Heart right ventricle (tissue), 16 donors: ENCODE measurements at regions not wholly inside any gene's neighbourhood (a gene's known extent, or its start where the extent isn't known, plus 50 kb on each side); places are given as distances from the start of the nearest gene placed in this dataset.

Experiments used
- ATAC-seq, 8 donors: fragments of 200-7000 bp; cut with Tn5 transposase; one replicate each; pipeline ENCODE4 v1.9.1; 2020; ENCODE audit warnings: mild to moderate bottlenecking in 8 of 8, moderate library complexity in 8 of 8, moderate number of reproducible peaks in 1 of 8
- DNase-seq, 2 donors: peaks; one replicate each; pipeline ENCODE4 v3.0.0-alpha.2; 2020
- H3K27ac ChIP-seq, 10 donors: fragments of 200-600 bp; sonication (generic) in 2 of 10; one replicate each; pipeline versions ENCODE4 v1.5.0 to v1.8.0; 2020 to 2022; ENCODE audit warnings: mild to moderate bottlenecking in 3 of 10
- H3K27me3 ChIP-seq, 7 donors: fragments of 200-600 bp; one replicate each; pipeline ENCODE4 v1.8.0; 2021 to 2022; ENCODE audit warnings: mild to moderate bottlenecking in 2 of 7
- H3K36me3 ChIP-seq, 9 donors: fragments of 200-600 bp; sonication (generic) in 1 of 9; one replicate each; pipeline versions ENCODE4 v1.5.0 to v1.8.0; 2020 to 2022; ENCODE audit warnings: mild to moderate bottlenecking in 2 of 9
- H3K4me1 ChIP-seq, 9 donors: fragments of 200-600 bp; sonication (generic) in 1 of 9; one replicate each; pipeline versions ENCODE4 v1.5.0 to v1.8.0; 2020 to 2022; ENCODE audit warnings: mild to moderate bottlenecking in 4 of 9
- H3K4me3 ChIP-seq, 10 donors: fragments of 200-600 bp; sonication (generic) in 2 of 10; one replicate each; pipeline versions ENCODE4 v1.5.0 to v1.8.0; 2020 to 2022; ENCODE audit warnings: mild to moderate bottlenecking in 7 of 10, moderate library complexity in 2 of 10
- H3K9me3 ChIP-seq, 11 donors: fragments of 200-600 bp in 10 of 11; sonication (generic) in 2 of 11; one replicate each; pipeline versions ENCODE4 v1.5.0 to v1.8.0; 2013 to 2022; ENCODE audit warnings: mild to moderate bottlenecking in 2 of 11, control low read depth in 1 of 11, moderate library complexity in 1 of 11
- CTCF ChIP-seq, 9 donors: fragments of 200-600 bp; sonication (generic) in 2 of 9; IDR thresholded peaks; one replicate each; pipeline versions ENCODE4 v1.5.0 to v1.8.0; 2021 to 2022; ENCODE audit warnings: antibody characterized with exemption in 9 of 9, mild to moderate bottlenecking in 5 of 9, moderate library complexity in 1 of 9
- WGBS, 2 donors: extraction: QIAGEN DNeasy Blood & Tissue Kit; methylation state at CpG; one replicate each; pipeline ENCODE4 v1.1.7; 2013; ENCODE audit warnings: inconsistent platforms in 1 of 2; 5-methylcytosine and 5-hydroxymethylcytosine counted together
- intact Hi-C, 10 donors: fragments of 100-400 bp; cut with DNase I; formaldehyde crosslinking; loops; one replicate each; pipeline versions ENCODE4 v1.11.1 to v1.14.2; 2022
- donor health status: Arrhythmogenic right ventricular cardiomyopathy.
- donor health status: ischemic (EF 13 %, LVEDD 7.1; RV severe dilation, severe dysfunction).
- donor health status: healthy with polysubstance abuse.
- donor health status: DM: no; HTN: yes; CAD: no.
- donor health status: DM: no; HTN: no; CAD: no.
- donor health status: ischemic (EF 25% LVEDD 6.9; RV normal size, moderate dysfunction).
- donor health status: ischemic (EF 25% LVEDD 5.7; RV mildly dilated, moderate dysfunction).
- donor health status: healthy.
- donor health status: DM: yes; HTN: yes; CAD: no.
- donor health status: Ischemic cardiomyopathy.
- donor health status: ischemic (EF 35%, LVEDD 5.7; RV mildly dilated, moderate dysfunction).
- donor health status: nonischemic (EF 11% LVEDD 7.7; RV severe dilation, severe dysfunction).
- donor health status: DM: yes; HTN: yes; CAD: no.
- donor health status: PGD.
- donor health status: ischemic (EF 29% LVEDD 5.4; RV normal size, mild dysfunction).
- donor health status: nonischemic (EF 23%, LVEDD 6.1; RV moderate dilation, normal function).

DNA sequence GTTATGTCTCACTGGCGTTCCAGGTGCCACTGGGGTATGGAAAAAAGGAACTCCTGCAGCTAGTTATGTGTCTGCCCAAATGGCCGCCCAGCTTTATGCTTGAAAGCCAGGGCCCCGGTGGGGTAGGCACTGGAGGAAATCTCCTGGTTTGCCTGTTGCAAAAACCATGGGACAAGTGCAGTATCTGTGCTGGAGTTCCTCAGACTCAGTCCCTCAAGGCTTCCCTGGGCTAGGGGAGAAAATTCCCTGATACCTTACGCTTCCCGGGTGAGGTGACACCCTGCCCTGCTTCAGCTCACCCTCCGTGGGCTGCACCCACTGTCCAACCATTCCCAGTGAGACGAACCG, 90.3 kb upstream of the CDK6 start:
- Histone ChIP-seq H3K27me3 (peaks cover 0 to 8% (median 0%) of the 10 kb centered on the region in 7 donors), H3K4me1 (no peaks in the 10 kb centered on the region), H3K36me3 (no peaks in the 10 kb centered on the region), H3K27ac (no peak overlapping the region), H3K9me3 (peaks cover 0 to 28% (median 12%) of the 10 kb centered on the region in 11 donors), H3K4me3 (no peak overlapping the region)
- DNase-seq (no peak), ATAC-seq (no peak)
- 89 to 91% methylated on average over 8 of the region's 8 CpGs for WGBS, 2 donors
- no peak for TF ChIP-seq CTCF (IDR thresholded peaks at IDR 0.05)
- intact Hi-C loops, result no loop called here

GRCh38 chr7:92925876-92926696, 89.7 kb upstream of the CDK6 start:
- no peaks in the 10 kb centered on the region for H3K4me1 ChIP-seq
- DNase-seq (no peak), ATAC-seq (no peak)
- H3K9me3 ChIP-seq, result peaks cover 0 to 24% (median 11%) of the 10 kb centered on the region in 11 donors
- H3K27me3 ChIP-seq, result peaks cover 0 to 8% (median 0%) of the 10 kb centered on the region in 7 donors
- intact Hi-C loops, result no loop called here
- no peak for TF ChIP-seq CTCF (IDR thresholded peaks at IDR 0.05)
- H3K36me3 ChIP-seq, result no peaks in the 10 kb centered on the region
- H3K4me3 ChIP-seq, result no peak overlapping the region
- no peak overlapping the region for H3K27ac ChIP-seq
- 63 to 64% methylated on average over 9 of the region's 9 CpGs for WGBS, 2 donors

GRCh38 chr7:92924800-92925199, 88.4 kb upstream of the CDK6 start:
- no peak for TF ChIP-seq CTCF (IDR thresholded peaks at IDR 0.05)
- H3K9me3 ChIP-seq, result peaks cover 0 to 19% (median 0%) of the 10 kb centered on the region in 11 donors
- ATAC-seq (no peak), DNase-seq (no peak)
- H3K27me3 ChIP-seq, result peaks cover 0 to 8% (median 0%) of the 10 kb centered on the region in 7 donors
- H3K4me1 ChIP-seq, result no peaks in the 10 kb centered on the region
- 80 to 87% methylated on average over 15 of the region's 15 CpGs for WGBS, 2 donors
- no peaks in the 10 kb centered on the region for H3K36me3 ChIP-seq
- intact Hi-C loops, result no loop called here
- no peak overlapping the region for H3K27ac ChIP-seq
- no peak overlapping the region for H3K4me3 ChIP-seq

- Histone ChIP-seq H3K4me3 (no peak overlapping the region), H3K36me3 (no peaks in the 10 kb centered on the region), H3K4me1 (peaks cover 0 to 9% (median 0%) of the 10 kb centered on the region in 9 donors), H3K27me3 (no peaks in the 10 kb centered on the region), H3K27ac (no peak overlapping the region), H3K9me3 (peaks cover 0 to 9% (median 0%) of the 10 kb centered on the region in 11 donors)
- intact Hi-C loops, result no loop called here
- TF ChIP-seq CTCF (IDR thresholded peaks at IDR 0.05), result no peak
- no peak for ATAC-seq
- DNase-seq, result no peak
Measured at GRCh38 chr7:92917230-92917629, 80.9 kb upstream of the CDK6 start.
